Stimulated activated CD4-positive, alpha-beta T cell treated with anti-CD3 and anti-CD28 coated beads, Interleukin-12 subunit alpha, Interleukin-12 subunit beta, amount 100 ng/mL, for 24 hours (primary cell): ENCODE measurements at regions not wholly inside any gene's neighbourhood (a gene's known extent, or its start where the extent isn't known, plus 50 kb on each side); places are given as distances from the start of the nearest gene placed in this dataset.

ENCODE experiments used
- DNase-seq, 2 experiments: peaks; one replicate each; pipeline ENCODE4 v3.0.0-alpha.2; 2020; ENCODE audit warnings: low read depth in 2 of 2

GRCh38 chr4:61094854-61095598 lies 105.1 kb upstream of the ADGRL3 start:
- DNase-seq = no peak

- no peak for DNase-seq
Observed at GRCh38 chr4:61128682-61129081, 71.4 kb upstream of the ADGRL3 start.

- DNase-seq = no peak
Observed at GRCh38 chr4:61129971-61130370, 70.2 kb upstream of the ADGRL3 start.

- no peak for DNase-seq
Observed at GRCh38 chr4:61143461-61143860, 56.7 kb upstream of the ADGRL3 start.

GRCh38 chr4:61149278-61149677 lies 50.8 kb upstream of the ADGRL3 start:
- DNase-seq = no peak
